ENCODE measurements at regions not wholly inside any gene's neighbourhood (a gene's known extent, or its start where the extent isn't known, plus 50 kb on each side); places are given as distances from the start of the nearest gene placed in this dataset.

DNA sequence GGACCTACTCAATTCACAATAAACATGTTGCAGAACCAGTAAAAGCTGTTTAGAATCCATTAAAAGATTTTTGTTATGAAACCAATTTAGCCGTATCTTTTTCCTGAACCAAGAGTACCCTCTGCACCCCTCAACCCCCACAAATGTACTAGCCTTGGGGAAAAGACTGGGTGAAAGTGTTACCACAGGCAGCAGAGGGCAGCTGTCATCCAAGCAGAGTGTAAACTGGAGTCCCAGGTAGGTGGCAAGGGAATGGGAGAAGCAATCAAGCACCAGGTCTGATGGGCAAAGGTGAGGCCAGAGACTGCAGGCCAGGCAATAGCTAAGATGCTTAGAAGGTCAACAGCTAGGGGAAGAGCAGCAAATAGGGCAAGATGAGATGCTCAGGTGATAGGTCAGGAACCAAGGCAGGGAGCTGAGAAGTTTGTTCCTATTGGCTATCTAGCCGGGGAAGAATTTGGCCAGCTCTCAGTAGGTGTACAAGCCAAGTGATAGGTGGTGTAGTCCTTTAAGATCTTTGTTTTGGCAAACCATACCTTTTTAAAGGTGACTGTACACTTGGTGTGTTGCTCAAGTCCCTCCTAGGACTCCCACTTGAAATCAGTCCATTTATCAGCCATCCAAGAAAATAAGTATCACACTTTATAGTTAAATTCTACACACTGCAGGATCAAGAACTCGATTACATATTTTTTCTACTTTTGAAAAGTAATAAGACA, 77.8 kb upstream of the CCDC112 start:
- no peak for DNase-seq

DNA sequence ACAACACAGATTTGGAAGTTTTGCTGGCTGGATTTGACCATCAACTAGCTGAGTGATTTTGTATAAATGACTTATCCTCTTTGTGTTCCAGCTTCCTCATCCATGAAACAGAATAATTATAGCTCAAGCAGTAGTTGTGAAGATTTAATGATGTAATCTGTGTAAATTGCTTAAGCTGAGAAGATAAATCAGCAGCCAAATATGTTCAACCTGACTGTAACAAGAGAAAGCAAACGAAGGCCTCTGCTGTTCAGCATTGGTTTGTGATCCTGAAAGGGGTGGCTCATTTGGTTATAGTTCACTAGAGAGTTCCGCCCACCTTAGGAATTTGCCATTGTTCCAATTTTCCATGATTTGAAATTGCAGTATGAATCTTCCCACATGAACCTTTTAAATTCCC, 75.7 kb upstream of the CCDC112 start:
- peak; percentile 19 for DNase-seq

DNA sequence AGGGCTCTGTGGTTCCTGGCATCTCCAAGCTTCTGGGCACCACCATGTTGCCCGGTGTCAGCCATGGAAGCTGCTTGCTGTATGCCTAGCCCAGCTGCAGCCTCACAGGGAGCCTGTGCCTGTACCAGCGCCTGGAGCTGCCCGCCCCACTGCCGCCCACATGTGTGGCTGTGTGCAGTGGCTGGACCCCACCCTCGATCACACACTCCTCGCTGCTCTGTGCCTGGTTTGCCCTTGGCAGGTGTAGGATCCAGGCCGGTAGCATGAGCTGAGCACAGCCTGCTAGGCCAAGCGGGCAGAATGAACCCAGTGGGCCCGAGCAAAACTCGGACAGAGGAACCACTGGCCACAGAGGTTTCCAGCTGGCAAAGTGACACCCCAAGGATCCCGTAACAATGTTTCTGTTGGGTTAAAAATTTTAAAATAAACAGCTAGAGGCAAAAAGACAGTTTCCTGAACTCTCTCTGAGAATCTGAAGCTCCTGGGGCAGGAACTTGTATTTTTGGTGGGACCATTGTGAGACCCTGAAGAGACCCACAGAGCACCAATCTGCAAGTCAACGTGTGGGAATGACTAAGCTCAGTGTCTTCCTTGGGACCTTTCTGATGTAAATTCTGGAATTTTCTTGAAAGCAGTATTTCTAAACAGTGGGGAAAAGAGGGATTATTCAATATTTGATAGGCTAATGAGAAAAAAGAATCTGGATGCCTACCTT, 73.1 kb upstream of the CCDC112 start:
- no peak for DNase-seq

DNA sequence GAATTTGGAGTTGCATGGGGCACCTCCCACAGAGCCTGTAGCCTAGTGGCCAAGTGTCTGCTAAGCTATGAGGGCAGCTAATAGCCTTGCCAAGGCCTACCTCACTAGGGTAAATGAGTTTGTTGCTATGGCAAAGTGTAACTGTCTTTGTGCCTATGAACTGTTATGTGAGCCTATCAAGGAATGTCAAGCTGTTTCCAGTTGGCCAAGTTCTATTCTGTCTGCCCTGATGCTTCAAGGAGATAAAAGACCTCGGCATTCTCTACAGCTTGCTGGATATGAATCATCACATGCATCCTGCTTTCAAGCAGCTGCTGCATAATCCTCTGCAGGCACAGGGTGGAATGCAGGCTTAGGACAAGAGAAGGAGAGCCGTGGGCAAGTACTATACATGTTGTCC, 69.8 kb upstream of the CCDC112 start:
- peak; percentile 90 for DNase-seq

DNA sequence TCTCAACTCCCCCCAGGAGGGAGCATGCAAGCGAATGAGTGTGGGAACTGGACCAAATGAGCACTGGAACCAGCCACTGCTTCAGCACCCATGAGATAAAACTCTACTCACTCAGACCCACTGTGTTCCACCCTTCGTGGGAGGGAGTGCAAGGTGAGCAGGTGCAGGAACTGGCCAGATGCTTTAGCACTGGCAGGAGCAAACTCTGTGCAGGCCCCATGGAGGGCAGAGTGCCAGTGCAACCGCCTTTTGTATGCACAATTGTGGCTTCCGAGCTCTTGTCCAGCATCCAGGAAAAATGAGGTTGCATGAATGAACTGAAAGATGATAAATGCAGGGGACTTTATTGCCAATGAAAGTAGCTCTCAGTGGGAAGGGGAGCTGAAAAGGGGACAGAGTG, 67.4 kb upstream of the CCDC112 start:
- DNase-seq = no peak

DNA sequence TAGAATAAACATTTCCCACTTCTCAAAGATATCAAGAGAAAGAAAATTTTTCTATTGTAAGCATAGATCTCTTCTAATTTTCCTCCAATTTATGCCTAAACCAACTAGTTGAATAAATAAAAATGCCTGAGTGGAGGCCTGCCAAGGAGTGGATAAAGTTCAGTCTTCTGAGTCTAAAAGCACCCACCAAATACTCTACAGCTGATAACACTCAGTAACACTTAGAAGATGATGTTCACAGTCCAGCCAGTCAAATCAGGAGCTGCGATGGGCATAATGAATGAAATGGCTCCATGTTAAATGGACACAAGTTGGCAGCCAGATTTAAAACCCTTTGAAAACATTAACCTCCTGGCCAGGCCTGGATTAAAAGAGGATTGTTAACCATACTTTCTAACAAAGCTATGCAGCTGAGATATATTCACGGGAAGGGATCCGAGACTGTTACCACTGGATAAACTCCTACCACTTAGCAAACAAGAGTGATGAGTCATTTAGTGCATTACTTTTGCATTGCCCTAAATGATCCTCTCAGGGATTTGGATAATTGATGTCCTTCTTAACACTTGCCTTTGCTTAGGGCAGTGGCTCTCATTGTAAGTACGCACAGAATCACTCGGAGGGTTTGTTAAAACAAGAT, 63.7 kb upstream of the CCDC112 start:
- DNase-seq = peak; percentile 46

DNA sequence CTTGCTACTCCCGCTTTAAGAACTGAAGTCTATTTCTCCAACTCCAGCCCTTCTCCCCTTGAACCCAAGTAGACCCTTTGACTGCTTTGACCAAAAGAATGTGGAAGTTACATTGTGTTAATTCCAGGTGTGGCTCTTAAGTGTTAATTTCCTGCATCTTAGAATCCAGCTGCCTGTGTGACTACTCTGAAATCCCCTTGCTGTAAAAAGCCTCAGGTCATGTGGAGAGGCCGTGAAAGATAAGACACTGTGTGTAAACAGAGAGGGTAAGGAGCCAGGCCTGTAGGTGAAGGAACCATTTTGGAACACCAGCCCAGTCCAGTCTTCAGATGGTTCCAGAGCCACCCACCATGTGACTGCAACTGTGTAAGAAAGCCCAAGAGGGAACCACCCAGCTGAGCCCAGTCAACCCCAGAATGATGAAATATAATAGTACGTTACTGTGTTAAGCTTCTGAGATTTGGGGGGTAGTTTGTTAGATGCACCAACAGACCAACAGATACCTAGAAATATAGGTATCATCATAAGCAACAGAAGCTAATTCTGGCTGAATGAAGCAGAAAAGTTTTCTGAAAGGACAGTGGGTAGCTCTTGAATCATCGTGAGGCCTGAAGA, 59.4 kb upstream of the CCDC112 start:
- DNase-seq = no peak

DNA sequence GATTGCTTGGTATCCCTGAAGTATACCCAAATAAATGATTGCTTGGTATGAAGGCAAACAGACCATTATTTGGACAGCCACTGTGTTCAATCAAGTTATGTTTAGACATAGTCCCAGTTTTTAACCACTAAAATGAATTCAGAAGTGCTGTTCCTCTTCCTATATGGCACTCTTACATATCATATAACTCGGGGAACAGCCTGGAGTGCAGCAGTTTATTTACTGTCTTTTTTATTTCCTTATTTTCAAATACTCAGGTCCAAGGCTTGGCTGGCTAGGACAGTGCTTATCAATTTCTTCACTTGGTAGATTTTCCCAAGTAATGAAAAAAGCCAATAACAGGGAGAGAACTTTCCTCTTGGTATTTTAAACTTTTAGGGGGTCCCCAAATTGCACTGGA, 58.6 kb upstream of the CCDC112 start:
- no peak for DNase-seq

DNA sequence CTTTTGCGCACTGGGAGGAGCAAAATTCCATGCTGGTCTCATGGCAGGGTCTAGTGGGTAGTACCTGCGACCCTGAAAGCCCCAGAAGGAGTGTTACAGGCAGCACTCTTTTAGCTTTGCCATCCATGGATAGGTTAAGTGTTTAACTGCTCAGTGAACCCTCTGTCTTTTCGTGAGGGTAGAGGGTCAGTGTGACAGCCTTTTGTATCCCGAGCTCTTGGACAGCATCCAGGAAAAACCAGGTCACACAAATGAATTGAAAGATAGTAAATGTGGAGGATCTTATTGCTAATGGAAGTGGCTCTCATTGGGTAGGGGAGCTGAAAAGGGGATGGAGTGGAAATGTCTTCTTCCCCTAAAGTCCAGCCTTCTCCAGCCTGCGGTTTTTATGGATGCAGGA, 57.8 kb upstream of the CCDC112 start:
- DNase-seq = no peak

DNA sequence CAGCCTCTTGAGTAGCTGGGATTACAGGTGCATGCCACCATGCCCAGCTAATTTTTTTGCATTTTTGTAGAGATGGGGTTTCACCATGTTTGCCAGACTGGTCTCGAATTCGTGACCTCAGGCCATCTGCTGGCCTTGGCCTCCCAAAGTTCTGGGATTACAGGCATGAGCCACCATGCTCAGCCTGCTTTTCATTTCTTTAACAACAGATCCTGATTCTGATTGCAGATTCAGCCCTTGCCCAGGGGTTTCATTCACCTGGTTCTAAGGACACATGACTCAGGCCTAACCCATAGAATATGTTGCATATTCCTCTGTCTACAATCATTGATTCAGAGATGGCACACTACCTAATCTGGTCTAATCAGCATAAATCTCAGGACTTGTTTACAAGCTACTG, 56.1 kb upstream of the CCDC112 start:
- no peak for DNase-seq

DNA sequence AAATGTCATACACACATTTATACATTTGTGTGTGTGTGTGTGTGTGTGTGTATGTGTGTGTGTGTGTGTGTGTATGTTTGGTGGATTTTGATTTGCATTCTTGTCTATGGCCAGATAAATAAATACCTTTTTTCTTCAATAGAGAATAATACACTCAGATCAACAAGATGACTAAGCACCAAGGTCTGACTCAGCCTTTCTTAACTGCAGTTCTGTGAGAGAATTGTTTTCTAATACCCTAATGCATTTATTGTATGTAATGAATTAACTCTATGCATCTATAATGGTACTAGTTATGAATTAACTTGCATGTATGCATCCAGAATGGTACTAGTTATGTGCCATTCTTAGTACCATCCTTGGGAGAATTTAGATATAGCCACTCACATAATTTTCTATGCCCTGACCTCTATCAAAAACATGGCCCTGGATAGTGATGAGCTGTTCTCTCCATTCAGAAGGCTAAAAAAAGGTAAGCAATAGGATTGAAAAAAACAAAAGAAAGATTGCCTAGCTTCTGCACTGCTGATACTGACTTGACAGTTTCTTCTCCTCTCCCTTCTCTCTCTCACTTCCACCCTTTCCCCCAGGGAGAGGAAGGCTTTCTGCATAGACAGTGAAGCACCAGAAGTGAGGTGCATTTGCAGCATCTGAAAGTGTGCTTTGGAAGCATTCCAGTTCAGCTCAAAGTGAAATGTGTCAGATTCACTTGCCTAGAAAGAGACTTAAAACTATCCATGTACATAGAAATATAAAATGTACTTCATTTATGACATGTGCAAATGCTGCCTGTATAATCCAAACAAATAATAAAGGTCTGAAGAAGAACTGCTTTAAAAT, 55.1 kb upstream of the CCDC112 start:
- DNase-seq = no peak

DNA sequence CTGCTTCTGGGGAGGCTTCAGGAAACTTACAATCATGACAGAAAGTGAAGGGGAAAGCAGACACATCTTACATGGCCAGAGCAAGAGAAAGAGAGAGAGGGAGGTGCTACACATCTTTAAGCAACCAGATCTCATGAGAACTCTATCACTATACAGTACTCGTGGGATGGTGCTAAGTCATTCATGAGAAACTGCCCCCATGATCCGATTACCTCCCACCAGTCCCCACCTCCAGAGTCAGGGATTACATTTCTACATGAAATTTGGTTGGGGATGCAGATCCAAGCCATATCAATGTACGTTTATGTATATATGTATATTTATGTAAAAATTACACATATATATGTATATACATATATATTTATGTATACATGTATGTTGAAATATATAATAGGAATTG, 54.4 kb upstream of the CCDC112 start:
- DNase-seq = no peak

DNA sequence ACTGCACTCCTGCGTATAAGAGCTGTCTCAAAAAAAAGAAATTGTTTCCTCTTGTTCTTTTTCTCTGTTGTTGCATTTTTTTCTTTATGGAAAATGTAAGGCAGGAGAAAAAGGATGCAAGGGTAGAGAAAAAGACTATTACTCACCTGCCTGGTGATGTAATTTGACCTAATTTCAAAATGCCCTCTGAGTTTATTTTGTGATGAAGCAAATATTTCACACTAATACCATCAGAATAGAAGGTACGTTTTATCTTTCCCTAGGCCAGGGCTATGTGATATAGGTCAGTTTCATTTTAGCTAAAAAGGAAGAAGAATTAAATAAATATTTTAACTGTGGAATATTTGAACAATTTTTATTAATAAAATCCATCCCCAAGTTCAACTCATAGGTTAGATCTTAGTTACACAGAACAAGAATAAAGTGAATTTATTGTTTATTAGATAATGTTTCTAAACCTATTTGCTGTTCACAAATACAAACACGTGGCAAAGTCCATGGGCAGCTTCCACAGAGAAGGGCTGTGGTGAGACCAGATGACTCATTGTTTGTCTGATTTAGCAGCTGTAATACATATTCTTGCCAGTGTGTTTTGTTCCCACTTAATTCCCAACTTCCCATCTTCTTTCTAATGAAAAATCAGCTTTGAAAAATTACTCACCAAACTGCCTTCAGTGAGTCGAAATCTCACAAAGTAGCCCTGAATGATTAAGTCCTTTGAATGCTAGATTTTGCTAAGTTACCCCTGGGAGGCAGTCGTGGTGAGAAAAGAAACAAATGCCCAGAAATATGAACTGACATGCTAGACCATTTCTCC, 52.8 kb upstream of the CCDC112 start:
- peak; percentile 12 for DNase-seq

DNA sequence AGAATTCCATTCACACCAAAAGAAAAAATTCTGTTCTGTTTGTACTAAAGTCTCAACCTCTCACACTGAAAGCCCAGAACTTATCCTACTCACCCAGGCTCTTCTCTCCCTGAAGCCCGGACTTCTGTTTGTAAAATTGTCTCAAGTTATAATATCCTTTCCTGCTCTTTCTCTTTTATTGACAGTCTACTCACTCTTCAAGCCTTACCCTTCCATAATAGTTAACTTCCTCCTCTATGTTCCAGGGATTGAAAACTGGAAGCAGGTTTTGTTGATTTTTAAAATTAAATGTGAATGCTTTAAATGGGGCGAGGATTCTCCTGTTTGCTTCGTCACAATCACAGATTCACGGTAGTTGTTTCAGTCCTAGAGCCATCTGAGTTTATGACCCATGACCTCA, 51.7 kb upstream of the CCDC112 start:
- no peak for DNase-seq

All from tongue (tissue), 1 donor.